ENCODE measurements at regions not wholly inside any gene's neighbourhood (a gene's known extent, or its start where the extent isn't known, plus 50 kb on each side); places are given as distances from the start of the nearest gene placed in this dataset.

GRCh38 chr4:117466388-117466787 is 381.0 kb upstream of the TRAM1L1 start:
- Histone ChIP-seq H3K4me1 (ENCODE audit: insufficient read depth, low read length, poor library complexity, severe bottlenecking) (no peaks in the 10 kb centered on the region), H3K4me2 (ENCODE audit: low read length) (no peak overlapping the region), H3K79me2 (ENCODE audit: insufficient read depth, low read depth, low read length) (no peaks in the 10 kb centered on the region), H2AFZ (ENCODE audit: low read length) (no peak overlapping the region), H3K4me3 (ENCODE audit: low read depth, low read length, poor library complexity, severe bottlenecking) (no peak overlapping the region), H3K9me2 (ENCODE audit: insufficient read depth, low read length) (no peaks in the 10 kb centered on the region), H4K20me1 (ENCODE audit: insufficient read depth, low read length) (no peaks in the 10 kb centered on the region), H3K36me3 (ENCODE audit: insufficient read depth, low read length) (no peaks in the 10 kb centered on the region), H3K9me3 (ENCODE audit: low read length) (no peaks in the 10 kb centered on the region), H3K27ac (ENCODE audit: low read depth, low read length, poor library complexity, severe bottlenecking) (no peak overlapping the region)
- no peak for DNase-seq (ENCODE audit: low spot score)
- TF ChIP-seq CTCF (conservative IDR thresholded peaks at IDR 0.05; ENCODE audit: low read length), result no peak
- no peak for TF ChIP-seq EZH2phosphoT487 (IDR thresholded peaks at IDR 0.05; ENCODE audit: borderline replicate concordance, low read depth, low read length)
- POLR2A ChIA-PET, result no interaction called here
- CTCF ChIA-PET (ENCODE audit: unreplicated experiment), result no interaction called here
- BruUV-seq (replicated peaks), result no TSS peak
- intact Hi-C loops (cut with micrococcal nuclease; ENCODE audit: unreplicated experiment), result no loop called here

GRCh38 chr4:117467404-117467803 is 382.0 kb upstream of the TRAM1L1 start:
- CTCF ChIA-PET (ENCODE audit: unreplicated experiment), result no interaction called here

More at GRCh38 chr4:117467404-117467803, 382.0 kb upstream of the TRAM1L1 start:
- Histone ChIP-seq H3K79me2 (ENCODE audit: insufficient read depth, low read depth, low read length) (no peaks in the 10 kb centered on the region), H3K9me2 (ENCODE audit: insufficient read depth, low read length) (no peaks in the 10 kb centered on the region), H3K4me1 (ENCODE audit: insufficient read depth, low read length, poor library complexity, severe bottlenecking) (no peaks in the 10 kb centered on the region), H3K4me3 (ENCODE audit: low read depth, low read length, poor library complexity, severe bottlenecking) (no peak overlapping the region), H3K4me2 (ENCODE audit: low read length) (no peak overlapping the region), H3K9me3 (ENCODE audit: low read length) (no peaks in the 10 kb centered on the region), H2AFZ (ENCODE audit: low read length) (no peak overlapping the region), H4K20me1 (ENCODE audit: insufficient read depth, low read length) (no peaks in the 10 kb centered on the region), H3K27ac (ENCODE audit: low read depth, low read length, poor library complexity, severe bottlenecking) (no peak overlapping the region), H3K36me3 (ENCODE audit: insufficient read depth, low read length) (no peaks in the 10 kb centered on the region)
- intact Hi-C loops (cut with micrococcal nuclease; ENCODE audit: unreplicated experiment), result no loop called here
- no peak for DNase-seq (ENCODE audit: low spot score)
- POLR2A ChIA-PET, result interaction anchor here (0.6 to 0.7 kb wide), 2 partner anchors 31 to 277 kb away, joined by 3 to 4 read pairs; no protein-coding TSS in a partner anchor
- no TSS peak for BruUV-seq (replicated peaks)
- TF ChIP-seq EZH2phosphoT487 (IDR thresholded peaks at IDR 0.05; ENCODE audit: borderline replicate concordance, low read depth, low read length), result no peak
- no peak for TF ChIP-seq CTCF (conservative IDR thresholded peaks at IDR 0.05; ENCODE audit: low read length)
